ENCODE measurements at regions not wholly inside any gene's neighbourhood (a gene's known extent, or its start where the extent isn't known, plus 50 kb on each side); places are given as distances from the start of the nearest gene placed in this dataset.

- TF ChIP-seq ESRRG (CRISPR knock-in tag; IDR thresholded peaks at IDR 0.05) (no peak), ZFP3 (CRISPR knock-in tag; IDR thresholded peaks at IDR 0.05) (no peak), PATZ1 (CRISPR knock-in tag; IDR thresholded peaks at IDR 0.05; ENCODE audit: borderline replicate concordance) (no peak), ZNF70 (CRISPR knock-in tag; IDR thresholded peaks at IDR 0.05) (no peak)
Observed at GRCh38 chr3:43222590-43222989, 63.8 kb upstream of the SNRK start.
